CD4-positive, CD25-positive, alpha-beta regulatory T cell (primary cell): ENCODE measurements at regions not wholly inside any gene's neighbourhood (a gene's known extent, or its start where the extent isn't known, plus 50 kb on each side); places are given as distances from the start of the nearest gene placed in this dataset.
A peak's percentile ranks its signal among the peaks of the same experiment; 100 is the strongest.

Source experiments
- ATAC-seq, 2 donors: fragments of 150-1000 bp; cut with Tn5 transposase; one replicate each; pipeline ENCODE4 v1.10.0; 2021; ENCODE audit warnings: low read depth in 2 of 2, moderate number of reproducible peaks in 2 of 2, moderate library complexity in 1 of 2
- DNase-seq, 3 donors: peaks; one replicate each; pipeline versions ENCODE4 v3.0.0 to v3.0.0-alpha.2; 2012 to 2022; ENCODE audit warnings: mixed read lengths in 1 of 3
- H3K27ac ChIP-seq: one replicate; pipeline ENCODE4 v1.7.0; 2013; ENCODE audit warnings: mild to moderate bottlenecking, low read length; ENCODE audit not compliant: insufficient read depth, poor library complexity, severe bottlenecking
- H3K27me3 ChIP-seq: one replicate; pipeline ENCODE4 v1.7.0; 2013; ENCODE audit warnings: low read length; ENCODE audit not compliant: control insufficient read depth, insufficient read depth
- H3K36me3 ChIP-seq: one replicate; pipeline ENCODE4 v1.7.0; 2013; ENCODE audit warnings: mild to moderate bottlenecking, low read length, moderate library complexity; ENCODE audit not compliant: control insufficient read depth, insufficient read depth
- H3K4me1 ChIP-seq: 2 replicates; pipeline ENCODE4 v1.7.0; 2013; ENCODE audit warnings: mild to moderate bottlenecking, low read length; ENCODE audit not compliant: insufficient read depth, control insufficient read depth, poor library complexity, severe bottlenecking
- H3K4me3 ChIP-seq: one replicate; pipeline ENCODE4 v1.7.0; 2013; ENCODE audit warnings: low read depth, mild to moderate bottlenecking, low read length, moderate library complexity
- H3K9me3 ChIP-seq, 2 experiments: 1 replicate in 1 of 2; 2 replicates in 1 of 2; pipeline ENCODE4 v1.7.0; 2013; ENCODE audit warnings: low read length in 2 of 2, mild to moderate bottlenecking in 1 of 2, moderate library complexity in 1 of 2; ENCODE audit not compliant: control insufficient read depth in 2 of 2
- H3K27ac Mint-ChIP-seq, 3 donors: one replicate each; pipeline ENCODE4 v1.8.0; 2020 to 2022; ENCODE audit warnings: mild to moderate bottlenecking in 3 of 3, mixed read lengths in 3 of 3, moderate library complexity in 2 of 3
- H3K27me3 Mint-ChIP-seq: one replicate; pipeline ENCODE4 v1.8.0; 2022; ENCODE audit warnings: mild to moderate bottlenecking, mixed read lengths
- H3K36me3 Mint-ChIP-seq: one replicate; pipeline ENCODE4 v1.8.0; 2020; ENCODE audit warnings: mixed read lengths
- H3K4me1 Mint-ChIP-seq, 4 donors: one replicate each; pipeline ENCODE4 v1.8.0; 2020 to 2022; ENCODE audit warnings: mixed read lengths in 4 of 4, mild to moderate bottlenecking in 1 of 4
- H3K4me3 Mint-ChIP-seq, 4 donors: one replicate each; pipeline ENCODE4 v1.8.0; 2020 to 2022; ENCODE audit warnings: mild to moderate bottlenecking in 4 of 4, mixed read lengths in 4 of 4, moderate library complexity in 3 of 4
- H3K9me3 Mint-ChIP-seq, 7 donors: one replicate each; pipeline ENCODE4 v1.8.0; 2020 to 2022; ENCODE audit warnings: mixed read lengths in 7 of 7, mild to moderate bottlenecking in 3 of 7, moderate library complexity in 2 of 7

DNA sequence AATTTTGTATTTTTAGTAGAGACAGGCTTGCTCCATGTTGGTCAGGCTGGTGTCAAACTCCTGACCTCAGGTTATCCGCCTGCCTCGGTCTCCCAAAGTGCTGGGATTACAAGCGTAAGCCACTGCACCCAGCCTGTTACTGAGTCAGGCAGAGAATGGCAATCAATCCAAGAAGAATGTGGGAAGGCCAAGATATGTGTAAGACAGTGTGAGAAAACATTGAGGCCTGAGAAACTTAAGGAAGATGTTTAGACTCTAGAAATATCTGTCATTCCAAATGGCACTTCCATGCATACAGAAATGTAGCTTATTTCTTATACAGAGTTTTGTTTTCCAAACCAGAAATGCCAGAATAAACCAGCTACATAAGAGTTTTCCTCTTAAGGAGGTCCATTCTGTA, 248.5 kb downstream of the ETS1 start:
- Histone ChIP-seq H3K9me3 (no peaks in the 10 kb centered on the region), H3K27me3 (no peaks in the 10 kb centered on the region), H3K27ac (peak overlapping the region; percentile 90), H3K4me3 (no peak overlapping the region), H3K4me1 (peaks cover 46% of the 10 kb centered on the region), H3K36me3 (no peaks in the 10 kb centered on the region)
- ATAC-seq: no peak
- H3K36me3 Mint-ChIP-seq: no peaks in the 10 kb centered on the region
- H3K4me3 Mint-ChIP-seq: no peak overlapping the region
- peak overlapping the region; percentile 77 to 99 (median 94) for H3K27ac Mint-ChIP-seq
- DNase-seq: no peak
- H3K4me1 Mint-ChIP-seq: peaks cover 30 to 79% (median 46%) of the 10 kb centered on the region in 4 donors
- no peaks in the 10 kb centered on the region for H3K27me3 Mint-ChIP-seq
- H3K9me3 Mint-ChIP-seq: no peaks in the 10 kb centered on the region

DNA sequence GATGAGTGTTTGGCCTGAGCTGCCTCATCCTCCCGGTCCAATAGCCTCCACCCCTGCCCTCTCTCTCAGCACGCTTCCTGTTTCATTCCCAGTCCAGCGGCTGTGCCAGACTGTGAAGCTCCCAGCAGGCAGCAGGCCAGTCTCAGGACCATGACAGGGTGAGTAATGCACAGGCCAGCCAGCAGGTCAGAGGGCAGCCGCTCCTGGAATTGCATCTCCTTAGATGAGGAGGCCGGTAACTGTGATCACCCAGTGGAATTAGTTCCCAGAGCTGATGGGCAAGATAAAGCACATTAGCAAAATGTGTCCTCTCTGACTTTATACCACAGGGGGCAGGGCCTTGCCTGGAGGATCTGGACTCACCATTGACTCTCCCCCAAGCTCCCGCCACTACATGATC, 251.2 kb downstream of the ETS1 start:
- ATAC-seq (no peak), DNase-seq (no peak)
- Mint-ChIP-seq H3K4me3 (no peak overlapping the region), H3K9me3 (no peaks in the 10 kb centered on the region), H3K36me3 (no peaks in the 10 kb centered on the region), H3K4me1 (peaks cover 26 to 61% (median 39%) of the 10 kb centered on the region in 4 donors), H3K27me3 (no peaks in the 10 kb centered on the region), H3K27ac (peak overlapping the region in 2 of 3 donors; percentile 32 to 69)
- no peaks in the 10 kb centered on the region for H3K36me3 ChIP-seq
- H3K27ac ChIP-seq: no peak overlapping the region
- H3K9me3 ChIP-seq: no peaks in the 10 kb centered on the region
- H3K4me1 ChIP-seq: peaks cover 29% of the 10 kb centered on the region
- H3K4me3 ChIP-seq: no peak overlapping the region
- H3K27me3 ChIP-seq: no peaks in the 10 kb centered on the region

DNA sequence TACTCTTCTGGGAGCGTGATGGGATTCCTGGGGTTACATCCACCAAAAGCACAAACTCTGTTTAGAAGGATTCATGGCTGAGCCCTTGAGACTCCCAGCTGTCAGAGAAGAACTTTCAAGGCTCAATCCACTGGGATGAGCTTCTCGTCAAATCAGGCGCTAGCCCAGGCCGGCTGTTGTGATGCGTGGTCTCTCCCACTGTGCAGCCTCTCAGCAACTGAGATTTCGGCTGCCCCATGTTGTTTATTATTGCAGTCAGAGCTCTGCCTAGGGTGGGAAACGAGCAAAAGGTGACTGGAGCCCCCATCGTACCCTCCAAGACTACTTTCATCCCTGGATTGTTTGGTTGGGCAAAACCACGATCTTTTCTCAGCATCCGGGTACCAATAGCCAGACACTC, 251.6 kb downstream of the ETS1 start:
- Mint-ChIP-seq H3K4me3 (no peak overlapping the region), H3K4me1 (peaks cover 30 to 62% (median 41%) of the 10 kb centered on the region in 4 donors), H3K27me3 (no peaks in the 10 kb centered on the region), H3K27ac (peak overlapping the region in 2 of 3 donors; percentile 26 to 69), H3K9me3 (no peaks in the 10 kb centered on the region), H3K36me3 (no peaks in the 10 kb centered on the region)
- no peak overlapping the region for H3K27ac ChIP-seq
- H3K36me3 ChIP-seq: no peaks in the 10 kb centered on the region
- ATAC-seq (no peak), DNase-seq (no peak)
- H3K4me1 ChIP-seq: peaks cover 29% of the 10 kb centered on the region
- H3K27me3 ChIP-seq: no peaks in the 10 kb centered on the region
- no peaks in the 10 kb centered on the region for H3K9me3 ChIP-seq
- H3K4me3 ChIP-seq: no peak overlapping the region

DNA sequence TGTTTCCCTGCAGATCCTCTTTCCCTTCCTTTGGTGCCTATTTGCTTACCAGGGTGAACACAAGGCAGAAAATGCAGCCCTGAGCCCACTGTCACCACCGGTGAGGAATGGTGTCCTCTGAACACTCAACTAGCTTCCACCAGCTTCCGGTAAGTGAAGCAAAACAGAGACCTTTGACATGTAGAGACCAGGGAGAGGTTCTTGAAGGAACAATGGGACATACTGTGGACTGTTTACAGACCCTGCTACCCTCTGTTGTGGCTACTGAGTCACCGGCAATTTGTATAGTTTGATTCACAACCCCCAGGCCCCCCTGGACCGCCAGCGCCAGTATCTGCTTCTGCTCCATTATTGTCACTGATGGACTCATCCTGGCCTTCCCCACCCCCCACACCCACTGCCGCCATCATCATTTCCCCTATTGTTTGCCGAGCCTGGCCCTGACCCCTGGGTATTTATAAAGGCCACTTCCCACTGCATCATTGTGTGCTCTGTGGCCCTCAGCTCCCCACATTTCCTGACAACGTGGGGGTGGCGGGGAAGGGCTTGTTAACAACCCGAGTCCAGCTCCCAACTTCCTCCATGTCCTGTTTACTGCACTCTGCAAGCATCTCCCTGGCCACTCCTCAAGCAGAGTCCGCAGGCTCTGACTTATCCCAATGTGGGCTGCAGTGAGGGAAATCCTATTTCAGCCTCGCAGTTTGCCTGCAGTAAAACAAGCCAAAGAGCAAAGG, 252.9 kb downstream of the ETS1 start:
- H3K27me3 ChIP-seq: no peaks in the 10 kb centered on the region
- peak overlapping the region in 2 of 3 donors; percentile 75 to 86 for H3K27ac Mint-ChIP-seq
- H3K36me3 Mint-ChIP-seq: no peaks in the 10 kb centered on the region
- no peak overlapping the region for H3K27ac ChIP-seq
- no peak overlapping the region for H3K4me3 ChIP-seq
- H3K9me3 ChIP-seq: no peaks in the 10 kb centered on the region
- peaks cover 31 to 62% (median 43%) of the 10 kb centered on the region in 4 donors for H3K4me1 Mint-ChIP-seq
- no peaks in the 10 kb centered on the region for H3K36me3 ChIP-seq
- H3K4me1 ChIP-seq: peaks cover 29% of the 10 kb centered on the region
- no peak for DNase-seq
- no peaks in the 10 kb centered on the region for H3K9me3 Mint-ChIP-seq
- H3K4me3 Mint-ChIP-seq: no peak overlapping the region
- ATAC-seq: no peak
- no peaks in the 10 kb centered on the region for H3K27me3 Mint-ChIP-seq

DNA sequence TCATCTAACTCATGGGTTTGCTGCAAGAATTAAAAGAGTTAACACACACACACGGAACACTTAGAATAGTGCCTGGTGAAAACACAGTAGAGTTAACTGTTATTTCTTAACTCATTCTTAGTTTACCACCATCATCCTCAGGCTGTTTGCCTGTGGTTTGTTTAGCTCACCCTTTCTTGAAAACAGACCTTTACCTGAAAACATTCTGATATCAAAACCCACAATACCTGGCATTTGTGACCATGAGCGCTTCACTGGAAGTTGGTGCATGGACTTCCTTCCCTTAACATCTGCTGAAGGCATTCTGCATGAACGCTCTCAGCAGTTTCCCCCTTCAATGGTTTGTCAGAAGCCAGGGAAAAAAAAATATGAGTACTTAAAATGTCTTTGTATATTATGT, 256.0 kb downstream of the ETS1 start:
- Histone ChIP-seq H3K4me1 (peaks cover 45% of the 10 kb centered on the region), H3K27me3 (no peaks in the 10 kb centered on the region), H3K27ac (peak overlapping the region; percentile 77), H3K36me3 (no peaks in the 10 kb centered on the region), H3K4me3 (peak overlapping the region; percentile 49), H3K9me3 (no peaks in the 10 kb centered on the region)
- H3K27ac Mint-ChIP-seq: peak overlapping the region; percentile 74 to 100 (median 97)
- peak overlapping the region in 3 of 4 donors; percentile 17 to 65 (median 22) for H3K4me3 Mint-ChIP-seq
- DNase-seq (peak in 1 of 3 donors; percentile 65), ATAC-seq (peak; percentile 55 to 61)
- H3K36me3 Mint-ChIP-seq: no peaks in the 10 kb centered on the region
- H3K27me3 Mint-ChIP-seq: no peaks in the 10 kb centered on the region
- H3K4me1 Mint-ChIP-seq: peaks cover 37 to 67% (median 60%) of the 10 kb centered on the region in 4 donors
- H3K9me3 Mint-ChIP-seq: no peaks in the 10 kb centered on the region

DNA sequence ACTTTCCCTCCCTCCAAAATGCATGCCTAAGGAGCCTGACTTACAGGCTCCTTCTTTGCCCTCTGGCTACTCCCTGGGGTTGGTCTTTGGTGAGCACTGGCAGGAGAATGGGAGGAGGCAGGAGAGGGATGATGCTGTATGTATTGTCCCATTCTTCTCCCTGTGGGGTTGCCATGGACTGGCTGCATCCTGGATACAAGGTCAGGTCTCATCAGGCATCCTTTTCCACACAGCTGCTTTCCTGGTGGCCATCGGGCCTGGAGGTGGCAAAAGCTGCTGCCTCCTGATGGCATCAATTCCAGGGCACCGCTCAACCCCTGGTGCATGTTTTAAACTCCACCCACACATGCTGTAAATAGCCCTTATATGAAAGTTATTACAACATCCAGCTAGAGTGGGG, 257.2 kb downstream of the ETS1 start:
- no peak for ATAC-seq
- H3K4me1 ChIP-seq: peaks cover 57% of the 10 kb centered on the region
- H3K4me1 Mint-ChIP-seq: peaks cover 37 to 72% (median 62%) of the 10 kb centered on the region in 4 donors

DNA sequence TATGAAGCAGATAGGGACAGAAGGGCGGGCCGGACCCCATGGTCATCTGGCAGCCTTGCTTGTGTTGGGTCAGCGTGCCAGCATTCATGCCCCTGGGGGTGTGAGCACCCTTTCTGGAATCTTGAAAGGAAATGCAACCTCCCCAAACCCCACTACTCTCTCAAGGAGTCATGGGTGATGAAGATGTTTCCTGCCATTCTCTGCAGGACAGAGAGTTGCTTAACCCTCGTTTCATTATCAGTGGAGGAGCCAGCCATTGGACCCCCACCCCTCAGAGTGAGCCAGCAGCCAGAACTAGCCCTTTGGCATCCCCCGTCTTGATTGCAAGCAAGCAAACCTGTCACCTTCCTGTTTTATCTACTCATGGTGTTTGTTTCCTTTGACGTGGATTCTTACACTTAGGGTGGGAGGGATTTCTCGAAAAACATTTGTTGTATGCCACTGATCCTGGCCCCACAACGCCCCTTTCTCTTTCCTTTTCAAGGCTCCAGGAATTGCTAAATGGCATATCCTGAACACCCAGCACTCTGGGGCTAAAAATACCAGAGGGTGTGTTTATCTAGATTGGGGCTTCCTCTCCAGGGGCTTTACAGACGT, 258.3 kb downstream of the ETS1 start:
- Histone ChIP-seq H3K4me1 (peaks cover 68% of the 10 kb centered on the region), H3K27ac (peak overlapping the region; percentile 77), H3K9me3 (no peaks in the 10 kb centered on the region), H3K36me3 (no peaks in the 10 kb centered on the region), H3K4me3 (peak overlapping the region; percentile 38), H3K27me3 (no peaks in the 10 kb centered on the region)
- Mint-ChIP-seq H3K4me1 (peaks cover 43 to 78% (median 69%) of the 10 kb centered on the region in 4 donors), H3K27me3 (no peaks in the 10 kb centered on the region), H3K4me3 (peak overlapping the region; percentile 59 to 79 (median 66)), H3K27ac (peak overlapping the region; percentile 97 to 100 (median 99)), H3K9me3 (no peaks in the 10 kb centered on the region), H3K36me3 (no peaks in the 10 kb centered on the region)
- peak; percentile 12 to 65 (median 59) for DNase-seq
- no peak for ATAC-seq

More for the DNA sequence above, 257.2 kb downstream of the ETS1 start:
- H3K9me3 Mint-ChIP-seq: no peaks in the 10 kb centered on the region
- H3K27ac ChIP-seq: peak overlapping the region; percentile 77
- no peaks in the 10 kb centered on the region for H3K27me3 Mint-ChIP-seq
- peak overlapping the region; percentile 49 for H3K4me3 ChIP-seq
- no peaks in the 10 kb centered on the region for H3K9me3 ChIP-seq
- H3K36me3 Mint-ChIP-seq: no peaks in the 10 kb centered on the region
- no peaks in the 10 kb centered on the region for H3K27me3 ChIP-seq
- DNase-seq: no peak
- no peaks in the 10 kb centered on the region for H3K36me3 ChIP-seq
- H3K27ac Mint-ChIP-seq: peak overlapping the region; percentile 97 to 100 (median 99)
- H3K4me3 Mint-ChIP-seq: peak overlapping the region in 3 of 4 donors; percentile 65 to 79 (median 68)
